HEK293 (cell line): ENCODE measurements at regions not wholly inside any gene's neighbourhood (a gene's known extent, or its start where the extent isn't known, plus 50 kb on each side); places are given as distances from the start of the nearest gene placed in this dataset.

Experiments
- GLIS2 ChIP-seq: fragments of 450-650 bp; formaldehyde crosslinking; IDR thresholded peaks from 2 replicates; pipeline ENCODE4 v1.5.1; 2016; ENCODE audit warnings: missing biosample characterization, missing genetic modification characterization
- MZF1 ChIP-seq: fragments of 450-650 bp; formaldehyde crosslinking; IDR thresholded peaks from 2 replicates; pipeline ENCODE4 v1.5.1; 2017; ENCODE audit warnings: missing biosample characterization, missing genetic modification characterization, borderline replicate concordance
- PRDM1 ChIP-seq: fragments of 450-650 bp; formaldehyde crosslinking; IDR thresholded peaks from 2 replicates; pipeline ENCODE4; 2016; ENCODE audit warnings: missing biosample characterization, missing genetic modification characterization
- RBAK ChIP-seq: fragments of 450-650 bp; formaldehyde crosslinking; IDR thresholded peaks from 2 replicates; pipeline ENCODE4 v1.5.1; 2016; ENCODE audit warnings: missing biosample characterization, missing genetic modification characterization
- TRIM28 ChIP-seq: IDR thresholded peaks from 2 replicates; pipeline ENCODE4 v1.6.1; 2011; ENCODE audit warnings: low read length, control low read depth, borderline replicate concordance
- ZIC2 ChIP-seq: fragments of 450-650 bp; formaldehyde crosslinking; IDR thresholded peaks from 2 replicates; pipeline ENCODE4 v1.5.1; 2016; ENCODE audit warnings: missing biosample characterization, missing genetic modification characterization
- ZNF184 ChIP-seq: fragments of 450-650 bp; IDR thresholded peaks from 2 replicates; pipeline ENCODE4 v1.5.1; 2018; ENCODE audit warnings: missing biosample characterization, mild to moderate bottlenecking, missing genetic modification characterization
- ZNF211 ChIP-seq: fragments of 450-650 bp; formaldehyde crosslinking; IDR thresholded peaks from 2 replicates; pipeline ENCODE4 v1.5.1; 2016; ENCODE audit warnings: low read depth, missing biosample characterization, missing genetic modification characterization
- ZNF274 ChIP-seq, 2 experiments: fragments of 200-500 bp in 1 of 2; fragments of 450-650 bp in 1 of 2; sonication (Bioruptor generic) in 1 of 2; formaldehyde crosslinking in 1 of 2; IDR thresholded peaks; 2 replicates each; pipeline versions ENCODE4 v1.5.1 to v1.6.1; 2014 to 2016; ENCODE audit warnings: borderline replicate concordance in 1 of 2, inconsistent platforms in 1 of 2, low read length in 1 of 2, missing biosample characterization in 1 of 2, missing genetic modification characterization in 1 of 2
- ZNF311 ChIP-seq: fragments of 450-650 bp; formaldehyde crosslinking; IDR thresholded peaks from 2 replicates; pipeline ENCODE4 v1.5.1; 2017; ENCODE audit warnings: missing biosample characterization, missing genetic modification characterization, borderline replicate concordance
- ZNF394 ChIP-seq: fragments of 450-650 bp; formaldehyde crosslinking; IDR thresholded peaks from 2 replicates; pipeline ENCODE4 v1.5.1; 2016; ENCODE audit warnings: missing biosample characterization, missing genetic modification characterization, mild to moderate bottlenecking, moderate library complexity, borderline replicate concordance
- ZNF426 ChIP-seq: fragments of 450-650 bp; formaldehyde crosslinking; IDR thresholded peaks from 2 replicates; pipeline ENCODE4 v1.5.1; 2017; ENCODE audit warnings: missing biosample characterization, missing genetic modification characterization, mild to moderate bottlenecking, inconsistent platforms, moderate library complexity
- ZNF549 ChIP-seq: fragments of 450-650 bp; IDR thresholded peaks from 2 replicates; pipeline ENCODE4 v1.5.1; 2018; ENCODE audit warnings: missing biosample characterization, missing genetic modification characterization, mild to moderate bottlenecking, inconsistent platforms, moderate library complexity
- ZNF600 ChIP-seq: fragments of 450-650 bp; formaldehyde crosslinking; IDR thresholded peaks from 2 replicates; pipeline ENCODE4 v1.5.1; 2016; ENCODE audit warnings: missing biosample characterization, missing genetic modification characterization
- ZNF629 ChIP-seq: fragments of 450-650 bp; formaldehyde crosslinking; IDR thresholded peaks from 2 replicates; pipeline ENCODE4 v1.5.1; 2017; ENCODE audit warnings: missing biosample characterization, missing genetic modification characterization
- ZNF670 ChIP-seq: fragments of 450-650 bp; formaldehyde crosslinking; IDR thresholded peaks from 2 replicates; pipeline ENCODE4 v1.5.1; 2016; ENCODE audit warnings: missing biosample characterization, missing genetic modification characterization, low read depth
- ZNF701 ChIP-seq: fragments of 450-650 bp; formaldehyde crosslinking; IDR thresholded peaks from 2 replicates; pipeline ENCODE4 v1.5.1; 2016; ENCODE audit warnings: missing biosample characterization, missing genetic modification characterization
- TF ChIP-seq, protein P1 (sequence below): fragments of 450-650 bp; formaldehyde crosslinking; IDR thresholded peaks from 2 replicates; pipeline ENCODE4 v1.5.1; 2016; ENCODE audit warnings: missing biosample characterization, missing genetic modification characterization, borderline replicate concordance
- TF ChIP-seq, protein P2 (sequence below): fragments of 450-650 bp; formaldehyde crosslinking; IDR thresholded peaks from 2 replicates; pipeline ENCODE4 v1.5.1; 2016; ENCODE audit warnings: missing biosample characterization, missing genetic modification characterization
- TF ChIP-seq, protein P3 (sequence below): fragments of 450-650 bp; formaldehyde crosslinking; IDR thresholded peaks from 2 replicates; pipeline ENCODE4 v1.5.1; 2017; ENCODE audit warnings: missing biosample characterization, mild to moderate bottlenecking, missing genetic modification characterization, moderate library complexity
- TF ChIP-seq, protein P4 (sequence below): fragments of 450-650 bp; formaldehyde crosslinking; IDR thresholded peaks from 2 replicates; pipeline ENCODE4 v1.5.1; 2016; ENCODE audit warnings: missing biosample characterization, missing genetic modification characterization
- TF ChIP-seq, protein P5 (sequence below): fragments of 450-650 bp; formaldehyde crosslinking; optimal IDR thresholded peaks from 2 replicates; pipeline ENCODE3; 2016; ENCODE audit warnings: missing biosample characterization, mild to moderate bottlenecking, missing genetic modification characterization
- TF ChIP-seq, protein P6 (sequence below): fragments of 450-650 bp; formaldehyde crosslinking; IDR thresholded peaks from 2 replicates; pipeline ENCODE4 v1.5.1; 2016; ENCODE audit warnings: missing biosample characterization, missing genetic modification characterization
- TF ChIP-seq, protein P7 (sequence below): fragments of 450-650 bp; formaldehyde crosslinking; IDR thresholded peaks from 2 replicates; pipeline ENCODE4 v1.5.1; 2016; ENCODE audit warnings: missing biosample characterization, missing genetic modification characterization

DNA sequence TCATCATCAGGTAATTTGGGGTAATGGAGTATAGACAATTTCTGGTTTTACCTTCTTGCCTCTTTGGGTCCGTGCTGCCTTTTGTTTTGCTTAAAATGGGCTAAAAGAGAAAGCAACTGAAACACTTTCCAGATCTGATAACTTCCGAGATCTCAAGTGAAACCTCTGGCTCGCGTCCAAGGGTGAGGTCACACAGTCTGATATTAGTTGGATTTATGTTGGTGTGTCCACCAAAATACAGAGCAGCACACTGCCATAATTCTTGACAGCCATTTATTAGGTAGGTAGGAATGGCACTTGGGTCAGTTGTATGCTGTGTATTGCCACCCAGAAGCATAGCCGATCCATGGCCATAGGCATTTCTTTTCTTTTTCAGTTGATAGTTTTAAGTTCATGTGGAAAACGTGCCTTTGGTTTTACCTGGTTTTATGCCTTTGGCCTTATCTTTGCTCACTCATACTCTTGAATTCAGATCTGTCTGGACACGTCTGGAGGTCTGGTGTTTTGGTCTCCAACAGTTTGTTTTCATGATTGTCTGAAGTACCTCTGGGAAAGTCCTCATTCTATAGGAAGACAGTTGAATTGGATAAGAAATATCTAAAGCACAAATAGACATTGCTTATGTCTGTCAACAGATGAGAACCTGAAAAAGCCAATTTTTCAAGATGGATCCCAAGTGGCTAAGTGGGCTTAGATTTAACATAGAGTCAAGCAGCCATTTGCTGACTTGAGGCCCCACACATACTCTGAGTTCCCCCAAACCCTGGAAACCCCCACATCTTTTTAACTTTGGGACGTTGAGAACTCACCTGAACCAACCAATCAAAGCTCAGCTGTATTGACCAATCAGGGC, 320.8 kb downstream of the SOX4 start (continued):
- TF ChIP-seq, protein P1, sequence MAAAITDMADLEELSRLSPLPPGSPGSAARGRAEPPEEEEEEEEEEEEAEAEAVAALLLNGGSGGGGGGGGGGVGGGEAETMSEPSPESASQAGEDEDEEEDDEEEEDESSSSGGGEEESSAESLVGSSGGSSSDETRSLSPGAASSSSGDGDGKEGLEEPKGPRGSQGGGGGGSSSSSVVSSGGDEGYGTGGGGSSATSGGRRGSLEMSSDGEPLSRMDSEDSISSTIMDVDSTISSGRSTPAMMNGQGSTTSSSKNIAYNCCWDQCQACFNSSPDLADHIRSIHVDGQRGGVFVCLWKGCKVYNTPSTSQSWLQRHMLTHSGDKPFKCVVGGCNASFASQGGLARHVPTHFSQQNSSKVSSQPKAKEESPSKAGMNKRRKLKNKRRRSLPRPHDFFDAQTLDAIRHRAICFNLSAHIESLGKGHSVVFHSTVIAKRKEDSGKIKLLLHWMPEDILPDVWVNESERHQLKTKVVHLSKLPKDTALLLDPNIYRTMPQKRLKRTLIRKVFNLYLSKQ (tag by site-specific recombination) = no peak
- TF ChIP-seq ZNF600 (tag by site-specific recombination) (peak; percentile 58; the same call in 1 of the 2 replicates), PRDM1 (peak; percentile 56; the same call in 1 of the 2 replicates), ZNF629 (tag by site-specific recombination) (0 out of 2 replicates have a peak, but pooled peaks have one; percentile 43), ZNF670 (no peak), ZNF211 (tag by site-specific recombination) (no peak), ZNF701 (tag by site-specific recombination) (no peak), ZNF311 (tag by site-specific recombination) (no peak), RBAK (no peak), GLIS2 (tag by site-specific recombination) (no peak), ZNF549 (tag by site-specific recombination) (no peak), ZNF184 (tag by site-specific recombination) (peak; percentile 37; the same call in 1 of the 2 replicates), ZIC2 (no peak), ZNF274 (IDR thresholded peaks at IDR 0.05; ENCODE audit: low read length) (no peak), ZNF274 (tag by site-specific recombination; IDR thresholded peaks at IDR 0.05; ENCODE audit: borderline replicate concordance) (no peak), TRIM28 (peak; percentile 77; the same call in 1 of the 2 replicates), ZNF394 (tag by site-specific recombination) (no peak), ZNF426 (tag by site-specific recombination) (no peak), MZF1 (tag by site-specific recombination) (no peak)
- TF ChIP-seq, protein P2, sequence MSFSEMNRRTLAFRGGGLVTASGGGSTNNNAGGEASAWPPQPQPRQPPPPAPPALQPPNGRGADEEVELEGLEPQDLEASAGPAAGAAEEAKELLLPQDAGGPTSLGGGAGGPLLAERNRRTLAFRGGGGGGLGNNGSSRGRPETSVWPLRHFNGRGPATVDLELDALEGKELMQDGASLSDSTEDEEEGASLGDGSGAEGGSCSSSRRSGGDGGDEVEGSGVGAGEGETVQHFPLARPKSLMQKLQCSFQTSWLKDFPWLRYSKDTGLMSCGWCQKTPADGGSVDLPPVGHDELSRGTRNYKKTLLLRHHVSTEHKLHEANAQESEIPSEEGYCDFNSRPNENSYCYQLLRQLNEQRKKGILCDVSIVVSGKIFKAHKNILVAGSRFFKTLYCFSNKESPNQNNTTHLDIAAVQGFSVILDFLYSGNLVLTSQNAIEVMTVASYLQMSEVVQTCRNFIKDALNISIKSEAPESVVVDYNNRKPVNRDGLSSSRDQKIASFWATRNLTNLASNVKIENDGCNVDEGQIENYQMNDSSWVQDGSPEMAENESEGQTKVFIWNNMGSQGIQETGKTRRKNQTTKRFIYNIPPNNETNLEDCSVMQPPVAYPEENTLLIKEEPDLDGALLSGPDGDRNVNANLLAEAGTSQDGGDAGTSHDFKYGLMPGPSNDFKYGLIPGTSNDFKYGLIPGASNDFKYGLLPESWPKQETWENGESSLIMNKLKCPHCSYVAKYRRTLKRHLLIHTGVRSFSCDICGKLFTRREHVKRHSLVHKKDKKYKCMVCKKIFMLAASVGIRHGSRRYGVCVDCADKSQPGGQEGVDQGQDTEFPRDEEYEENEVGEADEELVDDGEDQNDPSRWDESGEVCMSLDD (tag by site-specific recombination) = no peak
- TF ChIP-seq, protein P3, sequence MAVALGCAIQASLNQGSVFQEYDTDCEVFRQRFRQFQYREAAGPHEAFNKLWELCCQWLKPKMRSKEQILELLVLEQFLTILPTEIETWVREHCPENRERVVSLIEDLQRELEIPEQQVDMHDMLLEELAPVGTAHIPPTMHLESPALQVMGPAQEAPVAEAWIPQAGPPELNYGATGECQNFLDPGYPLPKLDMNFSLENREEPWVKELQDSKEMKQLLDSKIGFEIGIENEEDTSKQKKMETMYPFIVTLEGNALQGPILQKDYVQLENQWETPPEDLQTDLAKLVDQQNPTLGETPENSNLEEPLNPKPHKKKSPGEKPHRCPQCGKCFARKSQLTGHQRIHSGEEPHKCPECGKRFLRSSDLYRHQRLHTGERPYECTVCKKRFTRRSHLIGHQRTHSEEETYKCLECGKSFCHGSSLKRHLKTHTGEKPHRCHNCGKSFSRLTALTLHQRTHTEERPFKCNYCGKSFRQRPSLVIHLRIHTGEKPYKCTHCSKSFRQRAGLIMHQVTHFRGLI (tag by site-specific recombination) = 0 out of 2 replicates have a peak, but pooled peaks have one; percentile 14
- TF ChIP-seq, protein P4, sequence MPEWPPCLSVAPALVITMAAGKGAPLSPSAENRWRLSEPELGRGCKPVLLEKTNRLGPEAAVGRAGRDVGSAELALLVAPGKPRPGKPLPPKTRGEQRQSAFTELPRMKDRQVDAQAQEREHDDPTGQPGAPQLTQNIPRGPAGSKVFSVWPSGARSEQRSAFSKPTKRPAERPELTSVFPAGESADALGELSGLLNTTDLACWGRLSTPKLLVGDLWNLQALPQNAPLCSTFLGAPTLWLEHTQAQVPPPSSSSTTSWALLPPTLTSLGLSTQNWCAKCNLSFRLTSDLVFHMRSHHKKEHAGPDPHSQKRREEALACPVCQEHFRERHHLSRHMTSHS (tag by site-specific recombination) = no peak
- TF ChIP-seq, protein P5, sequence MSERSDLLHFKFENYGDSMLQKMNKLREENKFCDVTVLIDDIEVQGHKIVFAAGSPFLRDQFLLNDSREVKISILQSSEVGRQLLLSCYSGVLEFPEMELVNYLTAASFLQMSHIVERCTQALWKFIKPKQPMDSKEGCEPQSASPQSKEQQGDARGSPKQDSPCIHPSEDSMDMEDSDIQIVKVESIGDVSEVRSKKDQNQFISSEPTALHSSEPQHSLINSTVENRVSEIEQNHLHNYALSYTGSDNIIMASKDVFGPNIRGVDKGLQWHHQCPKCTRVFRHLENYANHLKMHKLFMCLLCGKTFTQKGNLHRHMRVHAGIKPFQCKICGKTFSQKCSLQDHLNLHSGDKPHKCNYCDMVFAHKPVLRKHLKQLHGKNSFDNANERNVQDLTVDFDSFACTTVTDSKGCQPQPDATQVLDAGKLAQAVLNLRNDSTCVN (tag by site-specific recombination) = no peak
- TF ChIP-seq, protein P6, sequence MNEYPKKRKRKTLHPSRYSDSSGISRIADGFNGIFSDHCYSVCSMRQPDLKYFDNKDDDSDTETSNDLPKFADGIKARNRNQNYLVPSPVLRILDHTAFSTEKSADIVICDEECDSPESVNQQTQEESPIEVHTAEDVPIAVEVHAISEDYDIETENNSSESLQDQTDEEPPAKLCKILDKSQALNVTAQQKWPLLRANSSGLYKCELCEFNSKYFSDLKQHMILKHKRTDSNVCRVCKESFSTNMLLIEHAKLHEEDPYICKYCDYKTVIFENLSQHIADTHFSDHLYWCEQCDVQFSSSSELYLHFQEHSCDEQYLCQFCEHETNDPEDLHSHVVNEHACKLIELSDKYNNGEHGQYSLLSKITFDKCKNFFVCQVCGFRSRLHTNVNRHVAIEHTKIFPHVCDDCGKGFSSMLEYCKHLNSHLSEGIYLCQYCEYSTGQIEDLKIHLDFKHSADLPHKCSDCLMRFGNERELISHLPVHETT (tag by site-specific recombination) = no peak
- TF ChIP-seq, protein P7, sequence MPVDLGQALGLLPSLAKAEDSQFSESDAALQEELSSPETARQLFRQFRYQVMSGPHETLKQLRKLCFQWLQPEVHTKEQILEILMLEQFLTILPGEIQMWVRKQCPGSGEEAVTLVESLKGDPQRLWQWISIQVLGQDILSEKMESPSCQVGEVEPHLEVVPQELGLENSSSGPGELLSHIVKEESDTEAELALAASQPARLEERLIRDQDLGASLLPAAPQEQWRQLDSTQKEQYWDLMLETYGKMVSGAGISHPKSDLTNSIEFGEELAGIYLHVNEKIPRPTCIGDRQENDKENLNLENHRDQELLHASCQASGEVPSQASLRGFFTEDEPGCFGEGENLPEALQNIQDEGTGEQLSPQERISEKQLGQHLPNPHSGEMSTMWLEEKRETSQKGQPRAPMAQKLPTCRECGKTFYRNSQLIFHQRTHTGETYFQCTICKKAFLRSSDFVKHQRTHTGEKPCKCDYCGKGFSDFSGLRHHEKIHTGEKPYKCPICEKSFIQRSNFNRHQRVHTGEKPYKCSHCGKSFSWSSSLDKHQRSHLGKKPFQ (tag by site-specific recombination) = 0 out of 2 replicates have a peak, but pooled peaks have one; percentile 36
